IMR-90 (cell line): ENCODE measurements at regions not wholly inside any gene's neighbourhood (a gene's known extent, or its start where the extent isn't known, plus 50 kb on each side); places are given as distances from the start of the nearest gene placed in this dataset.

Source experiments
- ATAC-seq: fragments of 200-7000 bp; cut with Tn5 transposase; 2 replicates; pipeline ENCODE4 v1.9.1; 2020; ENCODE audit warnings: low read depth, mild to moderate bottlenecking, moderate library complexity
- BruUV-seq: library from RNA; stranded (reverse); fragments of 400-500 nt; replicated peaks from 2 replicates; lab custom pipeline; 2021; lab: Mats Ljungman, UMichigan
- CTCF ChIA-PET: fragments of 300-600 bp; formaldehyde crosslinking; extraction: SDS; loops from one replicate; lab custom pipeline; 2021; ENCODE audit warnings: antibody characterized with exemption; lab: Yijun Ruan, JAX
- POLR2A ChIA-PET: fragments of 300-600 bp; sonication (Branson Sonifier 250); formaldehyde crosslinking; loops from one replicate; lab custom pipeline; 2022; ENCODE audit warnings: antibody characterized with exemption; ENCODE audit not compliant: unreplicated experiment; lab: Charles Lee
- DNase-seq: peaks from one replicate; pipeline ENCODE4 v3.0.0; 2013
- H2AFZ ChIP-seq: replicated peaks from 2 replicates; pipeline ENCODE3; 2013; ENCODE audit warnings: low read length, mild to moderate bottlenecking; ENCODE audit not compliant: poor library complexity
- H2AK5ac ChIP-seq: 2 replicates; pipeline ENCODE4 v1.6.1; 2013; ENCODE audit warnings: low read depth, low read length, inconsistent platforms
- H2AK9ac ChIP-seq: replicated peaks from 2 replicates; pipeline ENCODE3; 2013; ENCODE audit warnings: mild to moderate bottlenecking, low read depth, low read length, moderate library complexity; ENCODE audit not compliant: poor library complexity
- H2BK120ac ChIP-seq: 2 replicates; pipeline ENCODE4 v1.6.1; 2013; ENCODE audit warnings: low read depth, low read length, inconsistent platforms
- H2BK15ac ChIP-seq: 3 replicates; pipeline ENCODE4 v1.6.1; 2013; ENCODE audit warnings: low read depth, low read length, inconsistent platforms
- H2BK20ac ChIP-seq: 2 replicates; pipeline ENCODE4 v1.6.1; 2013; ENCODE audit warnings: low read depth, mild to moderate bottlenecking, inconsistent platforms, low read length, moderate library complexity
- H2BK5ac ChIP-seq: 2 replicates; pipeline ENCODE4 v1.6.1; 2013; ENCODE audit warnings: mild to moderate bottlenecking, low read depth, low read length, inconsistent platforms; ENCODE audit not compliant: poor library complexity, severe bottlenecking
- H3K14ac ChIP-seq: replicated peaks from 2 replicates; pipeline ENCODE4 v1.6.1; 2013; ENCODE audit warnings: low read depth, low read length, inconsistent platforms
- H3K18ac ChIP-seq: 2 replicates; pipeline ENCODE4 v1.6.1; 2013; ENCODE audit warnings: low read depth, low read length, control low read depth
- H3K23ac ChIP-seq: 2 replicates; pipeline ENCODE4 v1.6.1; 2013; ENCODE audit warnings: low read depth, low read length, inconsistent platforms
- H3K27ac ChIP-seq: 2 replicates; pipeline ENCODE4 v1.5.1; 2013; ENCODE audit warnings: mild to moderate bottlenecking, control low read depth, low read length; ENCODE audit not compliant: insufficient read depth
- H3K27me3 ChIP-seq: 2 replicates; pipeline ENCODE4 v1.6.1; 2013; ENCODE audit warnings: low read length; ENCODE audit not compliant: control insufficient read depth, insufficient read depth
- H3K36me3 ChIP-seq: 2 replicates; pipeline ENCODE4 v1.6.1; 2013; ENCODE audit warnings: low read length, mixed read lengths; ENCODE audit not compliant: control insufficient read depth, insufficient read depth
- H3K4ac ChIP-seq: 2 replicates; pipeline ENCODE4 v1.6.1; 2013; ENCODE audit warnings: low read depth, low read length, inconsistent platforms
- H3K4me1 ChIP-seq: 2 replicates; pipeline ENCODE4 v1.6.1; 2013; ENCODE audit warnings: low read length, mixed read lengths; ENCODE audit not compliant: control insufficient read depth, insufficient read depth
- H3K4me2 ChIP-seq: 2 replicates; pipeline ENCODE4 v1.6.1; 2013; ENCODE audit warnings: low read depth, mild to moderate bottlenecking, control low read depth, low read length, moderate library complexity
- H3K4me3 ChIP-seq: 2 replicates; pipeline ENCODE4 v1.5.1; 2013; ENCODE audit warnings: low read depth, mild to moderate bottlenecking, control low read depth, low read length, moderate library complexity; ENCODE audit not compliant: insufficient read depth
- H3K56ac ChIP-seq: 2 replicates; pipeline ENCODE4 v1.6.1; 2013; ENCODE audit warnings: low read length, inconsistent platforms; ENCODE audit not compliant: insufficient read depth; ENCODE audit errors: extremely low read depth
- H3K79me1 ChIP-seq, 2 experiments: 2 replicates each; pipeline ENCODE4 v1.6.1; 2013; ENCODE audit warnings: low read length in 2 of 2, inconsistent platforms in 1 of 2, low read depth in 1 of 2
- H3K9ac ChIP-seq: 2 replicates; pipeline ENCODE4 v1.6.1; 2013; ENCODE audit warnings: low read depth, low read length, control low read depth
- H3K9me1 ChIP-seq: 2 replicates; pipeline ENCODE4 v1.6.1; 2013; ENCODE audit warnings: low read length, inconsistent platforms; ENCODE audit not compliant: insufficient read depth
- H3K9me3 ChIP-seq: 2 replicates; pipeline ENCODE4 v1.6.1; 2013; ENCODE audit warnings: low read length; ENCODE audit not compliant: control insufficient read depth, insufficient read depth
- H4K20me1 ChIP-seq: 2 replicates; pipeline ENCODE4 v1.6.1; 2013; ENCODE audit warnings: low read length, inconsistent platforms; ENCODE audit not compliant: insufficient read depth
- H4K5ac ChIP-seq: 2 replicates; pipeline ENCODE4 v1.6.1; 2013; ENCODE audit warnings: mild to moderate bottlenecking, low read depth, low read length, control low read depth
- H4K8ac ChIP-seq, 2 experiments: 2 replicates each; pipeline ENCODE4 v1.6.1; 2013; ENCODE audit warnings: low read depth in 2 of 2, low read length in 2 of 2, control low read depth in 1 of 2, inconsistent platforms in 1 of 2
- H4K91ac ChIP-seq: 2 replicates; pipeline ENCODE4 v1.6.1; 2013; ENCODE audit warnings: low read depth, low read length, inconsistent platforms; ENCODE audit not compliant: insufficient read depth
- CHD1 ChIP-seq: IDR thresholded peaks from 2 replicates; pipeline ENCODE4 v1.6.1; 2012; ENCODE audit warnings: low read depth, low read length, improper control_type of control experiment
- ELK1 ChIP-seq: fragments of 150-350 bp; IDR thresholded peaks from 2 replicates; pipeline ENCODE4 v1.6.1; 2016; ENCODE audit warnings: low read depth, mild to moderate bottlenecking, low read length, moderate library complexity, borderline replicate concordance
- MAFK ChIP-seq: IDR thresholded peaks from 2 replicates; pipeline ENCODE4 v1.6.1; 2012; ENCODE audit warnings: low read depth, low read length, improper control_type of control experiment
- MXI1 ChIP-seq: IDR thresholded peaks from 2 replicates; pipeline ENCODE4 v1.6.1; 2012; ENCODE audit warnings: low read depth, mild to moderate bottlenecking, low read length, moderate library complexity, borderline replicate concordance
- POLR2A ChIP-seq: IDR thresholded peaks from 2 replicates; pipeline ENCODE4 v1.6.1; 2012; ENCODE audit warnings: mild to moderate bottlenecking, low read depth, low read length
- SMC3 ChIP-seq: fragments of 150-350 bp; IDR thresholded peaks from 2 replicates; pipeline ENCODE4 v1.6.1; 2016; ENCODE audit warnings: low read depth, mild to moderate bottlenecking, antibody characterized with exemption, low read length, moderate library complexity
- WGBS, 2 experiments: methylation state at CpG; one replicate each; pipeline versions ENCODE4 v1.1.5 to v1.1.7; 2013; ENCODE audit warnings: missing lambda C conversion rate in 2 of 2; ENCODE audit not compliant: insufficient read length in 1 of 2; ENCODE audit errors: extremely low coverage in 2 of 2; 5-methylcytosine and 5-hydroxymethylcytosine counted together
- dilution Hi-C: fragments of 300-500 bp; cut with HindIII; formaldehyde crosslinking; loops from one replicate; pipeline ENCODE4 v1.14.3; 2018; ENCODE audit warnings: low sequenced_read_pairs; ENCODE audit not compliant: unreplicated experiment
- in situ Hi-C: fragments of 300-500 bp; cut with MboI; formaldehyde crosslinking; loops from 3 replicates; pipeline ENCODE4 v1.14.3; 2019; ENCODE audit warnings: low sequenced_read_pairs, inconsistent platforms, mixed read lengths
- intact Hi-C: fragments of 100-400 bp; cut with micrococcal nuclease; formaldehyde crosslinking; loops from 2 replicates; pipeline ENCODE4 v1.10.0; 2022

GRCh38 chr1:200307755-200308066 is 102.1 kb downstream of the ZNF281 start:
- intact Hi-C loops (loop anchor here (2.0 to 10.0 kb wide), 3 partner anchors 169 to 623 kb away; no protein-coding TSS in a partner anchor), in situ Hi-C loops (no loop called here), dilution Hi-C loops (no loop called here)
- no peaks in the 10 kb centered on the region for H3K9me1 ChIP-seq
- CTCF ChIA-PET: interaction anchor here (0.7 kb wide), 1 partner anchor 126 kb away, joined by 5 read pairs; no protein-coding TSS in a partner anchor
- no peaks in the 10 kb centered on the region for H4K20me1 ChIP-seq
- H3K14ac ChIP-seq: no peak overlapping the region
- no peak overlapping the region for H3K23ac ChIP-seq
- H2BK15ac ChIP-seq: no peak overlapping the region
- no peak overlapping the region for H2AK9ac ChIP-seq
- ATAC-seq: no peak
- H2AFZ ChIP-seq: no peak overlapping the region
- H4K91ac ChIP-seq: no peak overlapping the region
- H4K5ac ChIP-seq: no peak overlapping the region
- H3K56ac ChIP-seq: no peak overlapping the region
- WGBS, 2 experiments: no CpG with 5 or more reads among the region's 2 CpGs
- H2BK20ac ChIP-seq: no peak overlapping the region
- no peaks in the 10 kb centered on the region for H3K27me3 ChIP-seq
- TF ChIP-seq SMC3 (no peak), CHD1 (no peak), MAFK (no peak), MXI1 (no peak), ELK1 (no peak), POLR2A (no peak)
- no peak overlapping the region for H3K9ac ChIP-seq
- BruUV-seq: no TSS peak
- H3K18ac ChIP-seq: no peak overlapping the region; the same call in 1 of the 2 replicates
- H2AK5ac ChIP-seq: no peak overlapping the region
- H3K36me3 ChIP-seq: no peaks in the 10 kb centered on the region
- no peak overlapping the region for H3K27ac ChIP-seq
- H2BK120ac ChIP-seq: no peak overlapping the region
- H3K4ac ChIP-seq: no peak overlapping the region
- H3K4me3 ChIP-seq: no peak overlapping the region
- no peak overlapping the region for H3K4me2 ChIP-seq
- peaks cover 2% of the 10 kb centered on the region; the same call in 1 of the 2 replicates for H3K4me1 ChIP-seq
- POLR2A ChIA-PET: no interaction called here
- H3K9me3 ChIP-seq: no peaks in the 10 kb centered on the region
- no peak overlapping the region for H4K8ac ChIP-seq
- DNase-seq: no peak
- H2BK5ac ChIP-seq: no peak overlapping the region
- no peaks in the 10 kb centered on the region for H3K79me1 ChIP-seq
